Activated CD4-positive, alpha-beta T cell treated with anti-CD3 and anti-CD28 coated beads for 36 hours (primary cell): ENCODE measurements at regions not wholly inside any gene's neighbourhood (a gene's known extent, or its start where the extent isn't known, plus 50 kb on each side); places are given as distances from the start of the nearest gene placed in this dataset.
"Not testable (repeated sequence)": the region's sequence is repeated elsewhere in the genome, so short reads cannot be mapped to it uniquely, and the experiment has no call there.

Experiments used
- ATAC-seq: fragments of 200-7000 bp; cut with Tn5 transposase; one replicate; pipeline ENCODE4 v1.10.0; 2021; ENCODE audit warnings: mild to moderate bottlenecking, moderate library complexity
- CTCF ChIA-PET: fragments of 350-600 bp; sonication (Branson Sonifier 250); formaldehyde crosslinking; loops from one replicate; lab custom pipeline; 2021; ENCODE audit warnings: antibody characterized with exemption; lab: Charles Lee
- POLR2A ChIA-PET: fragments of 350-600 bp; sonication (Branson Sonifier 250); formaldehyde crosslinking; loops from one replicate; lab custom pipeline; 2021; ENCODE audit warnings: antibody characterized with exemption, inconsistent platforms; lab: Charles Lee
- DNase-seq: peaks from one replicate; pipeline ENCODE4 v3.0.0-alpha.2; 2020
- H3K27ac Mint-ChIP-seq: one replicate; pipeline ENCODE4 v1.8.0; 2021; ENCODE audit warnings: mixed read lengths
- H3K27me3 Mint-ChIP-seq: one replicate; pipeline ENCODE4 v1.8.0; 2021; ENCODE audit warnings: mixed read lengths
- H3K36me3 Mint-ChIP-seq: one replicate; pipeline ENCODE4 v1.8.0; 2021; ENCODE audit warnings: low read depth, mixed read lengths
- H3K4me1 Mint-ChIP-seq: one replicate; pipeline ENCODE4 v1.8.0; 2021; ENCODE audit warnings: mixed read lengths
- H3K4me3 Mint-ChIP-seq: one replicate; pipeline ENCODE4 v1.8.0; 2021; ENCODE audit warnings: mild to moderate bottlenecking, moderate library complexity, mixed read lengths
- H3K9me3 Mint-ChIP-seq: one replicate; pipeline ENCODE4 v1.8.0; 2021; ENCODE audit warnings: low read depth, mixed read lengths
- intact Hi-C, 2 experiments: fragments of 100-400 bp; cut with DNase I in 1 of 2; cut with micrococcal nuclease in 1 of 2; formaldehyde crosslinking; loops; one replicate each; pipeline versions ENCODE4 v1.14.2 to v1.15.1; 2022 to 2024; cut with DNase I, micrococcal nuclease

DNA sequence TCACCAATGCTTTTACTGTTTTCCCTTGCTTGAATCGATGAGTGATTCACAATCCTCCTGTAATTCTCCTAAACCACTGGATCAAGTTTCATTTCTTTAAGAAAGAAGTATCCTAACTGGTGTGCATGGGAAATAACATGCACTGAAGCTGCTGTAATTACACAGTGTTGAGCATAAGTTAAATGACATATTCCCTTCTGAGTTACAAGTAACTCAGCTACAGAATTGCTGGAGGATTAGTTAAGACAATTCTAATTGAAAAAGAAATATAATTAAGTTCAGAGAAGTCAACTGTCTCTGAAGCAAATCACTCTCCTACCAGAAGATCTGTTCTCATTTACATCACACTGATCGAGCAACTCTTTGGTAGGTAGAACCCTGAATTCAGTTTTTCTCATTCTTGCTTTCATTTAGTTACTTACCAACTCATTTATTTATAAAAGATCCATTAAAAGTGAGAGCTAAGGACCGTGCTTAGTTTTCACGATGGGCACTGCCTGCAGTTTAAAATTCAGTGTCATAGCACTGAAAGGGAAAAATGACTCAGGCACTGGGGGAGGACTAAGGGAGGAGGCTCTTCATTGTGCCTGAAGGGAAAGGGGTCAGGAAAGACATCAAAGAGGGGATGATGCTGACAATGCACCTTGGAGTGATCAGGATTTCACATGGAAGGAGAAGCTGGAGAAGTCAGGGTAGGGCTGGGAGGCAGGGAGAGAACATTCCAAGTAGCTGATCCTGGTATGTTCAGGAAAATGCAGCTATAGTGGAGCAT lies 327.2 kb downstream of the EMP1 start:
- Mint-ChIP-seq H3K27ac (no peak overlapping the region), H3K9me3 (peaks cover 3% of the 10 kb centered on the region), H3K27me3 (peaks cover 6% of the 10 kb centered on the region), H3K36me3 (no peaks in the 10 kb centered on the region), H3K4me3 (no peak overlapping the region), H3K4me1 (no peaks in the 10 kb centered on the region)
- ATAC-seq (no peak), DNase-seq (no peak)
- CTCF ChIA-PET, result interaction anchor here (0.6 to 1.1 kb wide), 2 partner anchors 11 to 269 kb away, joined by 3 to 4 read pairs; no protein-coding TSS in a partner anchor
- POLR2A ChIA-PET, result no interaction called here
- intact Hi-C loops, result no loop called here

GRCh38 chr12:13518034-13518433 lies 321.5 kb downstream of the EMP1 start:
- H3K4me1 Mint-ChIP-seq, ATAC-seq, intact Hi-C loops, CTCF ChIA-PET, POLR2A ChIA-PET, DNase-seq, H3K4me3 Mint-ChIP-seq, H3K36me3 Mint-ChIP-seq, H3K27me3 Mint-ChIP-seq, H3K27ac Mint-ChIP-seq: not testable (repeated sequence)
- peaks cover 12% of the 10 kb centered on the region for H3K9me3 Mint-ChIP-seq

DNA sequence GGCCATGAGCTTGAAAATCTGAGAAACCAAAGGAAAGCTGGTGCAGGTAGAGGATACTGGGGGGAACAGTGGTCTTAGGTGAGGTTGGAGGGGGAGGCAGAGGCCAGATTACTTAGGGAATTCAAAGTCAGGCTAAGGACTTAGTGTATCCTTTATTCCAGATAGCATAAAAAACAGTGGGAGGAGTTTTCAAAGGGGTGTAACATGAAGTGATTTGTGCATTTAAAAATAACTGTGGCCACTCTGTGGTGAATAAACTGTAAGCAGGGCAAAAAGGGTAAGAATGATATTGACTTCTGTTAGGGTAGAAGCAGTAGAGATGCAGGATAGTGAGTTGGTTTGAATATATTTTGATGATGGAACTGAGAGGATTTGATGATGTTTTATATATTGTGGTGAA lies 313.2 kb downstream of the EMP1 start:
- DNase-seq (no peak), ATAC-seq (no peak)
- Mint-ChIP-seq H3K36me3 (no peaks in the 10 kb centered on the region), H3K9me3 (peaks cover 2% of the 10 kb centered on the region), H3K27ac (no peak overlapping the region), H3K27me3 (no peaks in the 10 kb centered on the region), H3K4me3 (no peak overlapping the region), H3K4me1 (no peaks in the 10 kb centered on the region)
- ChIA-PET POLR2A (no interaction called here), CTCF (interaction anchor here (1.4 kb wide), 1 partner anchor 25 kb away, joined by 4 read pairs; no protein-coding TSS in a partner anchor)
- intact Hi-C loops, result no loop called here

- no peaks in the 10 kb centered on the region for H3K4me1 Mint-ChIP-seq
- peaks cover 1% of the 10 kb centered on the region for H3K27me3 Mint-ChIP-seq
- no peak overlapping the region for H3K4me3 Mint-ChIP-seq
- no peak overlapping the region for H3K27ac Mint-ChIP-seq
- no peaks in the 10 kb centered on the region for H3K36me3 Mint-ChIP-seq
- POLR2A ChIA-PET, result no interaction called here
- H3K9me3 Mint-ChIP-seq, result no peaks in the 10 kb centered on the region
- CTCF ChIA-PET, result interaction anchor here (0.6 kb wide), 2 partner anchors 359 to 1625 kb away, joined by 3 read pairs; no protein-coding TSS in a partner anchor
- intact Hi-C loops, result no loop called here
- ATAC-seq (no peak), DNase-seq (no peak)
These were observed 309.1 kb downstream of the EMP1 start for GRCh38 chr12:13505636-13506035.

DNA sequence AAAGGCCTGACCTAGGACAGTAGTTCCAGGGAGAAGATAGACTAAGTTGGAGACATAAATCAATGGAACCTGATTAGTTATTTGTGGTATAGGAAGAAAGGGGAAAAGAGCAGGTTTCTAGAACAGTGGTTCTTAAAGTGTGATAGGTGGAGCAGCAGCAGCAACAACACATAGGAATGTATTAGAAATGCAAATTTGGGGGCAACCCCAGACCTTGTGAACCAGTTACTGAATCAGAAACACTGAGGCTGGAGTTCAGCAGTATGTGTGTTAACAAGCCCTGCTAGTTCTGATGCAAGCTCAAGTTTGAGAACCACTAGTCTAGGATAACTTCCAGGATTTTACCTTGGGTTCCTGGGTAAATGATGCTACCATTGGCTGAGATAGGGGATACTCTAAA lies 308.7 kb downstream of the EMP1 start:
- ATAC-seq, result no peak
- intact Hi-C loops, result no loop called here
- H3K4me3 Mint-ChIP-seq, result no peak overlapping the region
- H3K9me3 Mint-ChIP-seq, result no peaks in the 10 kb centered on the region
- DNase-seq, result no peak
- POLR2A ChIA-PET, result no interaction called here
- no peaks in the 10 kb centered on the region for H3K36me3 Mint-ChIP-seq
- CTCF ChIA-PET, result interaction anchor here (0.6 to 1.0 kb wide), 2 partner anchors 11 to 1625 kb away, joined by 3 read pairs; no protein-coding TSS in a partner anchor
- H3K27me3 Mint-ChIP-seq, result peaks cover 1% of the 10 kb centered on the region
- H3K4me1 Mint-ChIP-seq, result no peaks in the 10 kb centered on the region
- H3K27ac Mint-ChIP-seq, result no peak overlapping the region

DNA sequence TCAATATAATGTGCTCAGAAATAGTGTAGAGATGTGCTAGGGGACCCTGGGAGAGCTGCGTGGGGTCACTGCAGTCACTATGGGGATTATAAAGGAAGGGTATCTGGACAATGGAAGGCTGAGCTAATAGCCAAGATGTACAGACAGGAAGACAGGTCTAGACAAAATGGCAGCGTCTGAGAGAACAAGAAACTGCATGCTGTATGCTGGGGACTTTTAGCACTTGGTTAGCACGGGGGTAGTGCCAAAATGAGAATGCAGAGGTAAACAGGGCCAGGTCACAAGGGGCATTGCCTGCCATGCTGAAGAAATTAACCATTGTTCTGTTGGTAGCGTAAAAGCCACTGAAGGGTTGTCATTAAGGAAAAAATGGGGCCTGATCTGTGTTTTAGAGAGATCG lies 308.2 kb downstream of the EMP1 start:
- Mint-ChIP-seq H3K27ac (no peak overlapping the region), H3K9me3 (no peaks in the 10 kb centered on the region), H3K4me1 (no peaks in the 10 kb centered on the region), H3K36me3 (no peaks in the 10 kb centered on the region), H3K27me3 (peaks cover 3% of the 10 kb centered on the region), H3K4me3 (no peak overlapping the region)
- no peak for ATAC-seq
- no peak for DNase-seq
- POLR2A ChIA-PET, result no interaction called here
- intact Hi-C loops, result no loop called here
- CTCF ChIA-PET, result interaction anchor here (0.7 to 1.0 kb wide), 2 partner anchors 10 to 19 kb away, joined by 3 read pairs; no protein-coding TSS in a partner anchor

- intact Hi-C loops, result no loop called here
- no peak overlapping the region for H3K4me3 Mint-ChIP-seq
- H3K4me1 Mint-ChIP-seq, result no peaks in the 10 kb centered on the region
- no peak overlapping the region for H3K27ac Mint-ChIP-seq
- ATAC-seq (no peak), DNase-seq (no peak)
- no peaks in the 10 kb centered on the region for H3K36me3 Mint-ChIP-seq
- ChIA-PET CTCF (interaction anchor here (0.7 to 1.0 kb wide), 2 partner anchors 9 to 19 kb away, joined by 3 read pairs; no protein-coding TSS in a partner anchor), POLR2A (no interaction called here)
- peaks cover 7% of the 10 kb centered on the region for H3K27me3 Mint-ChIP-seq
- no peaks in the 10 kb centered on the region for H3K9me3 Mint-ChIP-seq
These were observed 307.5 kb downstream of the EMP1 start for GRCh38 chr12:13504074-13504473.

- Mint-ChIP-seq H3K9me3 (no peaks in the 10 kb centered on the region), H3K27me3 (peaks cover 7% of the 10 kb centered on the region), H3K27ac (no peak overlapping the region), H3K36me3 (no peaks in the 10 kb centered on the region), H3K4me1 (no peaks in the 10 kb centered on the region), H3K4me3 (no peak overlapping the region)
- ChIA-PET CTCF (interaction anchor here (0.6 kb wide), 1 partner anchor 273 kb away, joined by 4 read pairs; no protein-coding TSS in a partner anchor), POLR2A (no interaction called here)
- intact Hi-C loops, result no loop called here
- no peak for DNase-seq
- ATAC-seq, result no peak
These were observed 306.7 kb downstream of the EMP1 start for GRCh38 chr12:13503094-13503835.

GRCh38 chr12:13499008-13499407 lies 302.5 kb downstream of the EMP1 start:
- H3K9me3 Mint-ChIP-seq, result peaks cover 2% of the 10 kb centered on the region
- H3K27me3 Mint-ChIP-seq, result peaks cover 12% of the 10 kb centered on the region
- H3K4me1 Mint-ChIP-seq, result no peaks in the 10 kb centered on the region
- H3K36me3 Mint-ChIP-seq, result no peaks in the 10 kb centered on the region
- CTCF ChIA-PET, result no interaction called here
- H3K27ac Mint-ChIP-seq, result no peak overlapping the region
- intact Hi-C loops, result no loop called here
- H3K4me3 Mint-ChIP-seq, result no peak overlapping the region
- POLR2A ChIA-PET, result no interaction called here
- no peak for DNase-seq
- no peak for ATAC-seq

GRCh38 chr12:13496111-13496510 lies 299.6 kb downstream of the EMP1 start:
- POLR2A ChIA-PET, result no interaction called here
- Mint-ChIP-seq H3K4me1 (no peaks in the 10 kb centered on the region), H3K36me3 (no peaks in the 10 kb centered on the region), H3K4me3 (no peak overlapping the region), H3K9me3 (peaks cover 2% of the 10 kb centered on the region), H3K27ac (no peak overlapping the region), H3K27me3 (peaks cover 17% of the 10 kb centered on the region)
- intact Hi-C loops, result no loop called here
- DNase-seq (no peak), ATAC-seq (no peak)
- CTCF ChIA-PET, result interaction anchor here (1.7 kb wide), 1 partner anchor 22 kb away, joined by 6 read pairs; no protein-coding TSS in a partner anchor

DNA sequence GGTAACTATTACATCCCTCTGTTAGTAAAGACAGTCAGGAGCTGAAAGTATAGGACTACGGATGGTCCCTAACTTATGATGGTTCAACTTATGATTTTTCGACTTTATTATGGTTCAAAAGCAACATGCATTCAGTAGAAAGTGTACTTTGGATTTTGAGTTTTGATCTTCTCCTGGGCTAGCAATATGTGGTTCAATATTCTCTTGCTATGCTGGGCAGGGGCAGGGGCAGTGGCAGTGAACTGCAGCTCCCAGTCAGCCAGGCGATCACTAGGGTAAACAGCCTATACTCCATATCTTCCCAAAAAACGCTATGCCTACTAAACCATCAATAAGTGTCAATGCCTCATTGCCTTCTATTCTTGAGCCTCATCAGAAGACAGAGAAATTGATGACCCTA lies 292.7 kb downstream of the EMP1 start:
- no peak overlapping the region for H3K4me3 Mint-ChIP-seq
- no peaks in the 10 kb centered on the region for H3K36me3 Mint-ChIP-seq
- DNase-seq, result no peak
- peaks cover 11% of the 10 kb centered on the region for H3K27me3 Mint-ChIP-seq
- ChIA-PET POLR2A (no interaction called here), CTCF (no interaction called here)
- ATAC-seq, result no peak
- H3K4me1 Mint-ChIP-seq, result no peaks in the 10 kb centered on the region
- peaks cover under 1% of the 10 kb centered on the region for H3K9me3 Mint-ChIP-seq
- H3K27ac Mint-ChIP-seq, result no peak overlapping the region
- intact Hi-C loops, result no loop called here
